Heart left ventricle (tissue), 16 donors: ENCODE measurements at regions not wholly inside any gene's neighbourhood (a gene's known extent, or its start where the extent isn't known, plus 50 kb on each side); places are given as distances from the start of the nearest gene placed in this dataset.

Source experiments
- ATAC-seq, 4 donors: fragments of 200-7000 bp; cut with Tn5 transposase; one replicate each; pipeline ENCODE4 v1.9.1; 2020 to 2022; ENCODE audit warnings: moderate library complexity in 4 of 4, mild to moderate bottlenecking in 3 of 4, moderate number of reproducible peaks in 1 of 4
- DNase-seq, 5 donors: peaks; one replicate each; pipeline ENCODE4 v3.0.0-alpha.2; 2020
- H3K27ac ChIP-seq, 12 donors: fragments of 200-600 bp; sonication (generic) in 4 of 12; one replicate each; pipeline versions ENCODE4 v1.5.0 to v1.8.0; 2016 to 2022; ENCODE audit warnings: mild to moderate bottlenecking in 2 of 12
- H3K27me3 ChIP-seq, 9 donors: fragments of 200-600 bp; sonication (generic) in 2 of 9; one replicate each; pipeline versions ENCODE4 v1.5.1 to v1.8.0; 2016 to 2022; ENCODE audit warnings: mild to moderate bottlenecking in 3 of 9
- H3K36me3 ChIP-seq, 9 donors: fragments of 200-600 bp; sonication (generic) in 2 of 9; one replicate each; pipeline versions ENCODE4 v1.5.0 to v1.8.0; 2018 to 2022; ENCODE audit warnings: mild to moderate bottlenecking in 2 of 9
- H3K4me1 ChIP-seq, 12 donors: fragments of 200-600 bp; sonication (generic) in 4 of 12; one replicate each; pipeline versions ENCODE4 v1.5.0 to v1.8.0; 2016 to 2022; ENCODE audit warnings: mild to moderate bottlenecking in 3 of 12
- H3K4me3 ChIP-seq, 12 donors: fragments of 200-600 bp; sonication (generic) in 4 of 12; one replicate each; pipeline versions ENCODE4 v1.5.0 to v1.8.0; 2017 to 2022; ENCODE audit warnings: mild to moderate bottlenecking in 9 of 12, moderate library complexity in 4 of 12
- H3K9me3 ChIP-seq, 12 donors: fragments of 200-600 bp; sonication (generic) in 4 of 12; one replicate each; pipeline versions ENCODE4 v1.5.0 to v1.8.0; 2016 to 2022; ENCODE audit warnings: mild to moderate bottlenecking in 1 of 12
- CTCF ChIP-seq, 12 donors: fragments of 200-600 bp; sonication (generic) in 4 of 12; IDR thresholded peaks; one replicate each; pipeline versions ENCODE4 v1.5.0 to v1.8.0; 2018 to 2022; ENCODE audit warnings: antibody characterized with exemption in 12 of 12, mild to moderate bottlenecking in 5 of 12
- POLR2A ChIP-seq, 2 donors: fragments of 450-650 bp; IDR thresholded peaks; one replicate each; pipeline ENCODE4 v1.6.1; 2017; ENCODE audit warnings: antibody characterized with exemption in 2 of 2, mild to moderate bottlenecking in 2 of 2, moderate library complexity in 2 of 2
- WGBS, 4 donors: extraction: QIAGEN DNeasy Blood & Tissue Kit in 2 of 4; methylation state at CpG; one replicate each; pipeline versions ENCODE4 v1.1.5 to v1.1.7; 2013 to 2018; 5-methylcytosine and 5-hydroxymethylcytosine counted together
- intact Hi-C, 10 donors: fragments of 100-400 bp; cut with DNase I; formaldehyde crosslinking; loops; one replicate each; pipeline versions ENCODE4 v1.11.1 to v1.14.2; 2022
- donor health status: ischemic (EF 13 %, LVEDD 7.1; RV severe dilation, severe dysfunction).
- donor health status: healthy with polysubstance abuse.
- donor health status: DM: no; HTN: yes; CAD: no.
- donor health status: DM: no; HTN: no; CAD: no.
- donor health status: ischemic (EF 25% LVEDD 6.9; RV normal size, moderate dysfunction).
- donor health status: ischemic (EF 25% LVEDD 5.7; RV mildly dilated, moderate dysfunction).
- donor health status: healthy.
- donor health status: DM: yes; HTN: yes; CAD: no.
- donor health status: ischemic (EF 35%, LVEDD 5.7; RV mildly dilated, moderate dysfunction).
- donor health status: nonischemic (EF 11% LVEDD 7.7; RV severe dilation, severe dysfunction).
- donor health status: DM: yes; HTN: yes; CAD: no.
- donor health status: PGD.
- donor health status: ischemic (EF 29% LVEDD 5.4; RV normal size, mild dysfunction).
- donor health status: nonischemic (EF 23%, LVEDD 6.1; RV moderate dilation, normal function).

GRCh38 chr16:51453251-51453650 lies 302.2 kb upstream of the SALL1 start:
- intact Hi-C loops = no loop called here
- 70 to 82% (median 76%) methylated on average over 1 of the region's 1 CpG for WGBS, 4 donors
- ATAC-seq = no peak

GRCh38 chr16:51450909-51451308 lies 299.8 kb upstream of the SALL1 start:
- ATAC-seq = no peak
- WGBS, 4 donors = 62 to 66% (median 64%) methylated on average over 3 of the region's 3 CpGs
- TF ChIP-seq CTCF (IDR thresholded peaks at IDR 0.05) (no peak), POLR2A (IDR thresholded peaks at IDR 0.05) (no peak)

More at GRCh38 chr16:51453251-51453650, 302.2 kb upstream of the SALL1 start:
- Histone ChIP-seq H3K36me3 (no peaks in the 10 kb centered on the region), H3K27ac (no peak overlapping the region), H3K9me3 (no peaks in the 10 kb centered on the region), H3K27me3 (peaks cover 0 to 8% (median 0%) of the 10 kb centered on the region in 9 donors), H3K4me3 (no peak overlapping the region), H3K4me1 (no peaks in the 10 kb centered on the region)
- no peak for DNase-seq
- TF ChIP-seq CTCF (IDR thresholded peaks at IDR 0.05) (no peak), POLR2A (IDR thresholded peaks at IDR 0.05) (no peak)

GRCh38 chr16:51450376-51450775 lies 299.3 kb upstream of the SALL1 start:
- Histone ChIP-seq H3K27me3 (peaks cover 0 to 15% (median 0%) of the 10 kb centered on the region in 9 donors), H3K9me3 (no peaks in the 10 kb centered on the region), H3K36me3 (no peaks in the 10 kb centered on the region), H3K4me1 (no peaks in the 10 kb centered on the region), H3K27ac (no peak overlapping the region), H3K4me3 (no peak overlapping the region)
- WGBS, 4 donors = 35 to 40% (median 39%) methylated on average over 7 of the region's 7 CpGs
- intact Hi-C loops = no loop called here
- no peak for DNase-seq
- TF ChIP-seq POLR2A (IDR thresholded peaks at IDR 0.05) = no peak
- no peak for TF ChIP-seq CTCF (IDR thresholded peaks at IDR 0.05)
- ATAC-seq = no peak

More at GRCh38 chr16:51450909-51451308, 299.8 kb upstream of the SALL1 start:
- DNase-seq = no peak
- Histone ChIP-seq H3K27ac (no peak overlapping the region), H3K27me3 (peaks cover 0 to 15% (median 0%) of the 10 kb centered on the region in 9 donors), H3K4me3 (no peak overlapping the region), H3K4me1 (no peaks in the 10 kb centered on the region), H3K36me3 (no peaks in the 10 kb centered on the region), H3K9me3 (no peaks in the 10 kb centered on the region)
- intact Hi-C loops = no loop called here

- intact Hi-C loops = no loop called here
- 19 to 35% (median 22%) methylated on average over 3 to 8 of the region's 8 CpGs for WGBS, 4 donors
- no peak overlapping the region for H3K27ac ChIP-seq
These were observed 298.4 kb upstream of the SALL1 start for GRCh38 chr16:51449441-51449840.

More at GRCh38 chr16:51449441-51449840, 298.4 kb upstream of the SALL1 start:
- TF ChIP-seq CTCF (IDR thresholded peaks at IDR 0.05) (no peak), POLR2A (IDR thresholded peaks at IDR 0.05) (no peak)
- no peak for DNase-seq
- Histone ChIP-seq H3K36me3 (no peaks in the 10 kb centered on the region), H3K4me3 (no peak overlapping the region), H3K4me1 (no peaks in the 10 kb centered on the region), H3K9me3 (no peaks in the 10 kb centered on the region), H3K27me3 (peaks cover 0 to 15% (median 0%) of the 10 kb centered on the region in 9 donors)
- no peak for ATAC-seq
